ENCODE measurements at regions not wholly inside any gene's neighbourhood (a gene's known extent, or its start where the extent isn't known, plus 50 kb on each side); places are given as distances from the start of the nearest gene placed in this dataset.

- DNase-seq (ENCODE audit: low spot score): no peak
Observed at GRCh38 chr10:105387971-105388370, 746.9 kb downstream of the SORCS3 start.

- no peak for DNase-seq (ENCODE audit: low spot score)
Observed at GRCh38 chr10:105383978-105384377, 742.9 kb downstream of the SORCS3 start.

- DNase-seq (ENCODE audit: low spot score): no peak
Observed at GRCh38 chr10:105370692-105371091, 729.6 kb downstream of the SORCS3 start.

GRCh38 chr10:105359708-105360107 lies 718.6 kb downstream of the SORCS3 start:
- DNase-seq (ENCODE audit: low spot score): no peak

- no peak for DNase-seq (ENCODE audit: low spot score)
Observed at GRCh38 chr10:105358911-105359310, 717.8 kb downstream of the SORCS3 start.

GRCh38 chr10:105356626-105357025 lies 715.5 kb downstream of the SORCS3 start:
- no peak for DNase-seq (ENCODE audit: low spot score)

GRCh38 chr10:105354010-105354409 lies 712.9 kb downstream of the SORCS3 start:
- DNase-seq (ENCODE audit: low spot score): no peak

GRCh38 chr10:105352827-105353226 lies 711.7 kb downstream of the SORCS3 start:
- DNase-seq (ENCODE audit: low spot score): no peak

- DNase-seq (ENCODE audit: low spot score): no peak
Observed at GRCh38 chr10:105352281-105352680, 711.2 kb downstream of the SORCS3 start.

- DNase-seq (ENCODE audit: low spot score): no peak
Observed at GRCh38 chr10:105351187-105351586, 710.1 kb downstream of the SORCS3 start.

GRCh38 chr10:105347487-105347886 lies 706.4 kb downstream of the SORCS3 start:
- no peak for DNase-seq (ENCODE audit: low spot score)

- no peak for DNase-seq (ENCODE audit: low spot score)
Observed at GRCh38 chr10:105342606-105343005, 701.5 kb downstream of the SORCS3 start.

- no peak for DNase-seq (ENCODE audit: low spot score)
Observed at GRCh38 chr10:105339669-105340068, 698.6 kb downstream of the SORCS3 start.

- DNase-seq (ENCODE audit: low spot score): no peak
Observed at GRCh38 chr10:105328503-105329133, 687.5 kb downstream of the SORCS3 start.

Measured in ureter (tissue), 1 donor.